ENCODE measurements at regions not wholly inside any gene's neighbourhood (a gene's known extent, or its start where the extent isn't known, plus 50 kb on each side); places are given as distances from the start of the nearest gene placed in this dataset.

DNA sequence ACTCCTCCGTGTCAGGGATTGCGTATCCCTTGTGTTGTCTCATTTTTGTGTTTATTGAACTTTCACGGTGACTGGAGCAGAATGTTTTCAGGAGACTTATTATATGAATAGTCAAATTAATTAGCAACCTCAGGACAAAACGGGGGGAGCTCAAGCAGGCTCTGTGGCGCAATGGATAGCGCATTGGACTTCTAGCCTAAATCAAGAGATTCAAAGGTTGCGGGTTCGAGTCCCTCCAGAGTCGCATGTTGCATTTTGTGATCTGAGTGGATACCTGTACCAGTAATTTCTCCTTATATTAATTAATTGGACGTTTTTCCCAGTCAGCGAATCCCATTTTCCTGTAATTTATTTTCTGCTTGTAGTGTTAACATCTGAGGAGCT lies 89.1 kb upstream of the ZNF184 start:
- TF ChIP-seq, protein P1, sequence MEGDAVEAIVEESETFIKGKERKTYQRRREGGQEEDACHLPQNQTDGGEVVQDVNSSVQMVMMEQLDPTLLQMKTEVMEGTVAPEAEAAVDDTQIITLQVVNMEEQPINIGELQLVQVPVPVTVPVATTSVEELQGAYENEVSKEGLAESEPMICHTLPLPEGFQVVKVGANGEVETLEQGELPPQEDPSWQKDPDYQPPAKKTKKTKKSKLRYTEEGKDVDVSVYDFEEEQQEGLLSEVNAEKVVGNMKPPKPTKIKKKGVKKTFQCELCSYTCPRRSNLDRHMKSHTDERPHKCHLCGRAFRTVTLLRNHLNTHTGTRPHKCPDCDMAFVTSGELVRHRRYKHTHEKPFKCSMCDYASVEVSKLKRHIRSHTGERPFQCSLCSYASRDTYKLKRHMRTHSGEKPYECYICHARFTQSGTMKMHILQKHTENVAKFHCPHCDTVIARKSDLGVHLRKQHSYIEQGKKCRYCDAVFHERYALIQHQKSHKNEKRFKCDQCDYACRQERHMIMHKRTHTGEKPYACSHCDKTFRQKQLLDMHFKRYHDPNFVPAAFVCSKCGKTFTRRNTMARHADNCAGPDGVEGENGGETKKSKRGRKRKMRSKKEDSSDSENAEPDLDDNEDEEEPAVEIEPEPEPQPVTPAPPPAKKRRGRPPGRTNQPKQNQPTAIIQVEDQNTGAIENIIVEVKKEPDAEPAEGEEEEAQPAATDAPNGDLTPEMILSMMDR (IDR thresholded peaks at IDR 0.05; ENCODE audit: low read length) = no peak
- TF ChIP-seq EZH2 (optimal IDR thresholded peaks at IDR 0.05; ENCODE audit: low read depth, low read length) = no peak
- TF ChIP-seq EZH2phosphoT487 (IDR thresholded peaks at IDR 0.05; ENCODE audit: low read length) = no peak
